OCI-LY7 (cell line): ENCODE measurements at regions not wholly inside any gene's neighbourhood (a gene's known extent, or its start where the extent isn't known, plus 50 kb on each side); places are given as distances from the start of the nearest gene placed in this dataset.

Source experiments
- BruUV-seq: library from RNA; stranded (reverse); fragments of 400-500 nt; replicated peaks from 2 replicates; lab custom pipeline; 2021; lab: Mats Ljungman, UMichigan
- CTCF ChIA-PET: fragments of 300-600 bp; sonication (Branson Sonifier 250); formaldehyde crosslinking; loops from one replicate; lab custom pipeline; 2022; ENCODE audit warnings: antibody characterized with exemption; ENCODE audit not compliant: unreplicated experiment; lab: Charles Lee
- POLR2A ChIA-PET: fragments of 300-600 bp; sonication (Branson Sonifier 250); formaldehyde crosslinking; loops from one replicate; lab custom pipeline; 2022; ENCODE audit warnings: antibody characterized with exemption; lab: Charles Lee
- DNase-seq: peaks from one replicate; pipeline ENCODE4 v3.0.0-alpha.2; 2015; ENCODE audit warnings: low spot score
- H2AFZ ChIP-seq: fragments of 200-600 bp; sonication (generic), shearing (Covaris generic); 2 replicates; pipeline ENCODE4 v1.6.1; 2014; ENCODE audit warnings: mild to moderate bottlenecking, antibody characterized with exemption, low read length, moderate library complexity
- H3K27ac ChIP-seq: fragments of 200-600 bp; sonication (generic); 2 replicates; pipeline ENCODE4 v1.5.1; 2014; ENCODE audit warnings: mixed run types, low read depth, mild to moderate bottlenecking, moderate library complexity, low read length, inconsistent platforms; ENCODE audit not compliant: poor library complexity, severe bottlenecking
- H3K36me3 ChIP-seq: fragments of 200-600 bp; sonication (generic); 2 replicates; pipeline ENCODE4 v1.6.1; 2014; ENCODE audit warnings: mild to moderate bottlenecking, antibody characterized with exemption, low read length, moderate library complexity, mixed read lengths; ENCODE audit not compliant: insufficient read depth
- H3K4me1 ChIP-seq: fragments of 200-600 bp; sonication (generic); 2 replicates; pipeline ENCODE4 v1.5.1; 2014; ENCODE audit warnings: mild to moderate bottlenecking, low read length; ENCODE audit not compliant: insufficient read depth, poor library complexity, severe bottlenecking
- H3K4me2 ChIP-seq: fragments of 200-600 bp; sonication (generic); 2 replicates; pipeline ENCODE4 v1.6.1; 2014; ENCODE audit warnings: mild to moderate bottlenecking, low read length
- H3K4me3 ChIP-seq: fragments of 200-600 bp; sonication (generic); 2 replicates; pipeline ENCODE4 v1.5.1; 2014; ENCODE audit warnings: mild to moderate bottlenecking, low read depth, low read length; ENCODE audit not compliant: poor library complexity, severe bottlenecking
- H3K79me2 ChIP-seq: fragments of 200-600 bp; sonication (generic); 2 replicates; pipeline ENCODE4 v1.6.1; 2016; ENCODE audit warnings: low read depth, mild to moderate bottlenecking, low read length, moderate library complexity, mixed read lengths; ENCODE audit not compliant: insufficient read depth
- H3K9me2 ChIP-seq: fragments of 200-600 bp; sonication (generic); 2 replicates; pipeline ENCODE4 v1.6.1; 2016; ENCODE audit warnings: mild to moderate bottlenecking, low read length, mixed read lengths; ENCODE audit not compliant: insufficient read depth
- H3K9me3 ChIP-seq: fragments of 200-600 bp; sonication (generic); 2 replicates; pipeline ENCODE4 v1.6.1; 2014; ENCODE audit warnings: mild to moderate bottlenecking, mixed run types, low read length, mixed read lengths
- H4K20me1 ChIP-seq: fragments of 200-600 bp; sonication (generic); 2 replicates; pipeline ENCODE4 v1.6.1; 2014; ENCODE audit warnings: mild to moderate bottlenecking, antibody characterized with exemption, low read length, moderate library complexity, mixed read lengths; ENCODE audit not compliant: insufficient read depth
- EZH2phosphoT487 ChIP-seq: fragments of 200-600 bp; sonication (generic); IDR thresholded peaks from 2 replicates; pipeline ENCODE4 v1.6.1; 2018; ENCODE audit warnings: low read depth, borderline replicate concordance, mild to moderate bottlenecking, mixed run types, antibody characterized with exemption, low read length, moderate library complexity, mixed read lengths
- intact Hi-C: fragments of 100-400 bp; cut with micrococcal nuclease; formaldehyde crosslinking; loops from one replicate; pipeline ENCODE4 v1.10.0; 2022; ENCODE audit not compliant: unreplicated experiment
- TF ChIP-seq, protein P1 (sequence below): fragments of 200-600 bp; sonication (generic); conservative IDR thresholded peaks from 2 replicates; pipeline ENCODE4 v1.5.1; 2014; ENCODE audit warnings: mild to moderate bottlenecking, antibody characterized with exemption, low read length, moderate library complexity, mixed read lengths

DNA sequence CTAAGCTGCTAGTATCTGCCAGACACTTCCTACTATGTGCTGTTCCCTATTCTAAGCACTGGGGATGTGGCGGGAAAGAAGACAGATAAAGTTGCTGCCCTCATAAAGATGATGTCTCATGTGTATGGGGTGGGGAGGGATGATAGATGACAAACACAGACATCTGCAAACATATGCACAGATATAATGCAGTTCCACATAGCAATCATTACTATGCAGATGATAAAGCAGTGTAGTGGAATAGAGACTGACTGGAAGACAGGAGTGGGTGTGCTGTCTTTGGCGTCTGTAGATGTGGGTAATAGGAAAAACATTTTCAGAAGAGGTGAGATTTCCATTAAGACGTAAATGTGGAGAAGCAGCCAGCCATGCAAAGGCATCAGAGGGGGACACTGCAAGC lies 243.6 kb downstream of the DPY19L2 start:
- Histone ChIP-seq H3K27ac (no peak overlapping the region), H3K79me2 (no peaks in the 10 kb centered on the region), H3K4me2 (no peak overlapping the region), H3K9me3 (no peaks in the 10 kb centered on the region), H3K9me2 (peaks cover 4% of the 10 kb centered on the region; the same call in 1 of the 2 replicates), H3K36me3 (no peaks in the 10 kb centered on the region), H4K20me1 (no peaks in the 10 kb centered on the region), H3K4me3 (no peak overlapping the region), H2AFZ (no peak overlapping the region), H3K4me1 (no peaks in the 10 kb centered on the region)
- POLR2A ChIA-PET = no interaction called here
- no TSS peak for BruUV-seq
- intact Hi-C loops = loop anchor here (10.0 kb wide), 1 partner anchor 340 kb away; no protein-coding TSS in a partner anchor
- CTCF ChIA-PET = no interaction called here
- no peak for DNase-seq
- TF ChIP-seq, protein P1, sequence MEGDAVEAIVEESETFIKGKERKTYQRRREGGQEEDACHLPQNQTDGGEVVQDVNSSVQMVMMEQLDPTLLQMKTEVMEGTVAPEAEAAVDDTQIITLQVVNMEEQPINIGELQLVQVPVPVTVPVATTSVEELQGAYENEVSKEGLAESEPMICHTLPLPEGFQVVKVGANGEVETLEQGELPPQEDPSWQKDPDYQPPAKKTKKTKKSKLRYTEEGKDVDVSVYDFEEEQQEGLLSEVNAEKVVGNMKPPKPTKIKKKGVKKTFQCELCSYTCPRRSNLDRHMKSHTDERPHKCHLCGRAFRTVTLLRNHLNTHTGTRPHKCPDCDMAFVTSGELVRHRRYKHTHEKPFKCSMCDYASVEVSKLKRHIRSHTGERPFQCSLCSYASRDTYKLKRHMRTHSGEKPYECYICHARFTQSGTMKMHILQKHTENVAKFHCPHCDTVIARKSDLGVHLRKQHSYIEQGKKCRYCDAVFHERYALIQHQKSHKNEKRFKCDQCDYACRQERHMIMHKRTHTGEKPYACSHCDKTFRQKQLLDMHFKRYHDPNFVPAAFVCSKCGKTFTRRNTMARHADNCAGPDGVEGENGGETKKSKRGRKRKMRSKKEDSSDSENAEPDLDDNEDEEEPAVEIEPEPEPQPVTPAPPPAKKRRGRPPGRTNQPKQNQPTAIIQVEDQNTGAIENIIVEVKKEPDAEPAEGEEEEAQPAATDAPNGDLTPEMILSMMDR = no peak
- TF ChIP-seq EZH2phosphoT487 = no peak

DNA sequence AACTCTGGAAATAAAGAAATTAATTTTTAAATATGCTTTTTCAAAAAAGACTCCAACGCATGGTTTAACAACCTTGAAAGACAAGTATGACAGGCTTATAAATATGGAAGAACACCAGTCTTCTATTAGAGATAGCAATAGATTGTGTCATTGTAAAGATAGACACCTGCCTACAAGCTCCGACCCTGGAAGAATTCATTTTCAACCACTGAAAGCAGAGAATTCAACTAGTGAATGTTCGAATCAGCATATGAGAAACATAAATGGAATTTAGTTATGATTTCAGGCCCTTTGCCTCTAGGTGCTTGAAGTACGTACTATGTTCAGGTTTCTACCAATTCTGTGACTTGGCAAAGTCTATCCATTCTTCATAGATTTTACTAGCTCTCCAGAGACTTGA lies 244.5 kb downstream of the DPY19L2 start:
- CTCF ChIA-PET = no interaction called here
- H3K36me3 ChIP-seq = no peaks in the 10 kb centered on the region
- no TSS peak for BruUV-seq
- H3K79me2 ChIP-seq = no peaks in the 10 kb centered on the region
- no peaks in the 10 kb centered on the region for H3K4me1 ChIP-seq
- peaks cover 4% of the 10 kb centered on the region; the same call in 1 of the 2 replicates for H3K9me2 ChIP-seq
- no peak overlapping the region for H2AFZ ChIP-seq
- intact Hi-C loops = loop anchor here (10.0 kb wide), 1 partner anchor 341 kb away; no protein-coding TSS in a partner anchor
- TF ChIP-seq, protein P1 = no peak
- no peak overlapping the region for H3K27ac ChIP-seq
- no peak overlapping the region for H3K4me3 ChIP-seq
- no peaks in the 10 kb centered on the region for H4K20me1 ChIP-seq
- no peak overlapping the region for H3K4me2 ChIP-seq
- H3K9me3 ChIP-seq = no peaks in the 10 kb centered on the region
- no peak for DNase-seq
- POLR2A ChIA-PET = no interaction called here

DNA sequence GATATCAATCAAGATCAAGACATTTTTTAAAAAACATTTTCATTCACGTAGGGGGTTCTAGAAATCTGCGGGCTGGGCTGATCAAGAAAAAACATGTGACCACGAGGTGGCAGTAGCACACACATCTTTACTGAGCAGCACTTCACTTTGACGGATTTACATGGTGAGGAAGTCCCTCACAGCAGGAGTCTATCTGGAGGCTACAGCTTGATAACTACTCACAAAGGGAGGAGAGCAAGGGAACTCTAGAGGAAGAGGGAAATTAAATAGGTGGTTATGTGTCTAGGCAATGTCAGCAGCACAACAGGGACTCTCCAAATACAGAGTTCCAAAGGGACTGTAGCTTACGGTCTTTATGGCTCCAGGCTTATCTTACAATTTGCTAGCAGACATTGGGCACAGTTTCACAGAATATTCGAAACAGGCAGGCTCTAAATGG lies 248.1 kb downstream of the DPY19L2 start:
- ChIA-PET POLR2A (no interaction called here), CTCF (no interaction called here)
- Histone ChIP-seq H3K36me3 (no peaks in the 10 kb centered on the region), H3K4me2 (no peak overlapping the region), H3K9me3 (no peaks in the 10 kb centered on the region), H4K20me1 (no peaks in the 10 kb centered on the region), H2AFZ (no peak overlapping the region), H3K27ac (no peak overlapping the region), H3K4me3 (no peak overlapping the region), H3K79me2 (no peaks in the 10 kb centered on the region), H3K4me1 (no peaks in the 10 kb centered on the region), H3K9me2 (peaks cover 4% of the 10 kb centered on the region; the same call in 1 of the 2 replicates)
- intact Hi-C loops = loop anchor here (2.0 to 10.0 kb wide), 2 partner anchors 345 to 383 kb away; no protein-coding TSS in a partner anchor
- BruUV-seq = no TSS peak
- TF ChIP-seq, protein P1 = peak; percentile 86
- no peak for TF ChIP-seq EZH2phosphoT487
- peak; percentile 67 for DNase-seq
